ENCODE measurements at regions not wholly inside any gene's neighbourhood (a gene's known extent, or its start where the extent isn't known, plus 50 kb on each side); places are given as distances from the start of the nearest gene placed in this dataset.

GRCh38 chr1:82491301-82492048 lies 690.7 kb downstream of the ADGRL2 start:
- no peak for TF ChIP-seq EZH2 (IDR thresholded peaks at IDR 0.05; ENCODE audit: borderline replicate concordance, low read length)
- no peak for TF ChIP-seq CTCF (IDR thresholded peaks at IDR 0.05; ENCODE audit: low read length)
- no peaks in the 10 kb centered on the region for H3K9me2 ChIP-seq (ENCODE audit: low read depth, low read length)
- no peaks in the 10 kb centered on the region for H3K9me3 ChIP-seq (ENCODE audit: low read length)
- no peaks in the 10 kb centered on the region for H3K79me2 ChIP-seq (ENCODE audit: insufficient read depth, low read length)
- no peaks in the 10 kb centered on the region for H3K4me1 ChIP-seq (ENCODE audit: insufficient read depth, low read length, severe bottlenecking)
- no peak overlapping the region for H2AFZ ChIP-seq (ENCODE audit: low read length)
- H3K4me2 ChIP-seq (ENCODE audit: low read length), result no peak overlapping the region
- H3K9ac ChIP-seq (ENCODE audit: low read length), result no peak overlapping the region
- no peaks in the 10 kb centered on the region for H3F3A ChIP-seq (ENCODE audit: insufficient read depth, low read length)
- no peak overlapping the region for H3K4me3 ChIP-seq (ENCODE audit: low read depth, low read length, poor library complexity, severe bottlenecking)
- no peak overlapping the region for H3K27ac ChIP-seq (ENCODE audit: low read depth, low read length, poor library complexity, severe bottlenecking)
- no peaks in the 10 kb centered on the region for H3K27me3 ChIP-seq (ENCODE audit: insufficient read depth, low read length)
- no peaks in the 10 kb centered on the region for H4K20me1 ChIP-seq (ENCODE audit: insufficient read depth, low read length)
- no peaks in the 10 kb centered on the region for H3K36me3 ChIP-seq (ENCODE audit: insufficient read depth, low read length)

- Histone ChIP-seq H3K36me3 (ENCODE audit: insufficient read depth, low read length) (no peaks in the 10 kb centered on the region), H2AFZ (ENCODE audit: low read length) (no peak overlapping the region), H3K9me2 (ENCODE audit: low read depth, low read length) (no peaks in the 10 kb centered on the region), H3K4me1 (ENCODE audit: insufficient read depth, low read length, severe bottlenecking) (no peaks in the 10 kb centered on the region), H3K4me2 (ENCODE audit: low read length) (no peak overlapping the region), H3K9ac (ENCODE audit: low read length) (no peak overlapping the region), H3K9me3 (ENCODE audit: low read length) (no peaks in the 10 kb centered on the region), H3K27me3 (ENCODE audit: insufficient read depth, low read length) (no peaks in the 10 kb centered on the region), H3K27ac (ENCODE audit: low read depth, low read length, poor library complexity, severe bottlenecking) (no peak overlapping the region), H3K79me2 (ENCODE audit: insufficient read depth, low read length) (no peaks in the 10 kb centered on the region), H3F3A (ENCODE audit: insufficient read depth, low read length) (no peaks in the 10 kb centered on the region), H4K20me1 (ENCODE audit: insufficient read depth, low read length) (no peaks in the 10 kb centered on the region), H3K4me3 (ENCODE audit: low read depth, low read length, poor library complexity, severe bottlenecking) (no peak overlapping the region)
- no peak for TF ChIP-seq EZH2 (IDR thresholded peaks at IDR 0.05; ENCODE audit: borderline replicate concordance, low read length)
- TF ChIP-seq CTCF (IDR thresholded peaks at IDR 0.05; ENCODE audit: low read length), result no peak
These were observed 687.0 kb downstream of the ADGRL2 start for GRCh38 chr1:82487778-82488177.

GRCh38 chr1:82486969-82487368 lies 686.2 kb downstream of the ADGRL2 start:
- Histone ChIP-seq H3K4me1 (ENCODE audit: insufficient read depth, low read length, severe bottlenecking) (no peaks in the 10 kb centered on the region), H3K27me3 (ENCODE audit: insufficient read depth, low read length) (no peaks in the 10 kb centered on the region), H3F3A (ENCODE audit: insufficient read depth, low read length) (no peaks in the 10 kb centered on the region), H3K27ac (ENCODE audit: low read depth, low read length, poor library complexity, severe bottlenecking) (no peak overlapping the region), H3K36me3 (ENCODE audit: insufficient read depth, low read length) (no peaks in the 10 kb centered on the region), H3K79me2 (ENCODE audit: insufficient read depth, low read length) (no peaks in the 10 kb centered on the region), H3K9ac (ENCODE audit: low read length) (no peak overlapping the region), H4K20me1 (ENCODE audit: insufficient read depth, low read length) (no peaks in the 10 kb centered on the region), H3K9me2 (ENCODE audit: low read depth, low read length) (no peaks in the 10 kb centered on the region), H3K4me3 (ENCODE audit: low read depth, low read length, poor library complexity, severe bottlenecking) (no peak overlapping the region), H3K4me2 (ENCODE audit: low read length) (no peak overlapping the region), H2AFZ (ENCODE audit: low read length) (no peak overlapping the region), H3K9me3 (ENCODE audit: low read length) (no peaks in the 10 kb centered on the region)
- TF ChIP-seq CTCF (IDR thresholded peaks at IDR 0.05; ENCODE audit: low read length), result no peak
- no peak for TF ChIP-seq EZH2 (IDR thresholded peaks at IDR 0.05; ENCODE audit: borderline replicate concordance, low read length)
